Lung (tissue), 11 donors: ENCODE measurements at regions not wholly inside any gene's neighbourhood (a gene's known extent, or its start where the extent isn't known, plus 50 kb on each side); places are given as distances from the start of the nearest gene placed in this dataset.

ENCODE experiments used
- ATAC-seq: fragments of 200-7000 bp; cut with Tn5 transposase; one replicate; pipeline ENCODE4 v1.9.1; 2020; ENCODE audit warnings: moderate number of reproducible peaks; ENCODE audit not compliant: insufficient read depth, low FRiP score
- DNase-seq, 3 donors: peaks; one replicate each; pipeline ENCODE4 v3.0.0-alpha.2; 2013 to 2017
- H3K27ac ChIP-seq, 2 donors: one replicate each; pipeline ENCODE4 v1.5.1; 2013; ENCODE audit warnings: mild to moderate bottlenecking in 2 of 2, moderate library complexity in 2 of 2, control low read depth in 1 of 2, inconsistent platforms in 1 of 2, low read depth in 1 of 2, low read length in 1 of 2
- H3K27me3 ChIP-seq, 3 donors: one replicate each; pipeline ENCODE4 v1.5.1; 2013; ENCODE audit warnings: low read length in 2 of 3; ENCODE audit not compliant: control insufficient read depth in 3 of 3, insufficient read depth in 3 of 3
- H3K36me3 ChIP-seq, 4 donors: one replicate each; pipeline ENCODE4 v1.5.1; 2013; ENCODE audit warnings: low read length in 4 of 4, mild to moderate bottlenecking in 1 of 4, moderate library complexity in 1 of 4; ENCODE audit not compliant: control insufficient read depth in 4 of 4, insufficient read depth in 4 of 4
- H3K4me1 ChIP-seq, 5 donors: one replicate each; pipeline ENCODE4 v1.5.1; 2013; ENCODE audit warnings: low read length in 5 of 5, mild to moderate bottlenecking in 2 of 5, moderate library complexity in 1 of 5; ENCODE audit not compliant: control insufficient read depth in 5 of 5, insufficient read depth in 5 of 5
- H3K4me3 ChIP-seq: one replicate; pipeline ENCODE4 v1.5.1; 2013; ENCODE audit warnings: mild to moderate bottlenecking, control low read depth, moderate library complexity
- H3K9ac ChIP-seq, 2 donors: one replicate each; pipeline ENCODE4 v1.5.1; 2013; ENCODE audit warnings: low read length in 2 of 2, control low read depth in 1 of 2; ENCODE audit not compliant: insufficient read depth in 1 of 2
- H3K9me3 ChIP-seq, 4 donors: one replicate each; pipeline ENCODE4 v1.5.1; 2013; ENCODE audit warnings: low read length in 3 of 4, mild to moderate bottlenecking in 1 of 4, moderate library complexity in 1 of 4; ENCODE audit not compliant: control insufficient read depth in 4 of 4, insufficient read depth in 3 of 4
- CTCF ChIP-seq: IDR thresholded peaks from 2 replicates; pipeline ENCODE4 v1.5.1; 2012; ENCODE audit warnings: mild to moderate bottlenecking; ENCODE audit errors: control extremely low read depth, extremely low read depth
- WGBS, 2 donors: extraction: QIAGEN DNeasy Blood & Tissue Kit; methylation state at CpG; one replicate each; pipeline ENCODE4 v1.1.7; 2013; 5-methylcytosine and 5-hydroxymethylcytosine counted together
- donor health status: control.
- donor health status: control.
- donor health status: Bipolar disorder and iron deficiency.
- donor health status: healthy.
- donor health status: DM: yes; HTN: yes; CAD: no.

GRCh38 chr7:25329815-25330214 is 101.5 kb upstream of the NPVF start:
- 89 to 97% methylated on average over 2 of the region's 2 CpGs for WGBS, 2 donors
- H3K4me1 ChIP-seq, result peaks cover 0 to under 1% (median 0%) of the 10 kb centered on the region in 5 donors

GRCh38 chr7:25333296-25333928 is 105.1 kb upstream of the NPVF start:
- H3K27ac ChIP-seq, result no peak overlapping the region
- ATAC-seq, result no peak
- no peaks in the 10 kb centered on the region for H3K36me3 ChIP-seq
- no peak overlapping the region for H3K9ac ChIP-seq
- H3K27me3 ChIP-seq, result no peaks in the 10 kb centered on the region
- TF ChIP-seq CTCF, result no peak
- 86 to 89% methylated on average over 6 of the region's 6 CpGs for WGBS, 2 donors
- no peaks in the 10 kb centered on the region for H3K9me3 ChIP-seq
- no peak overlapping the region for H3K4me3 ChIP-seq
- H3K4me1 ChIP-seq, result peaks cover 0 to 6% (median 0%) of the 10 kb centered on the region in 5 donors
- peak in 2 of 3 donors; percentile 53 to 72 for DNase-seq

More at GRCh38 chr7:25329815-25330214, 101.5 kb upstream of the NPVF start:
- ATAC-seq (no peak), DNase-seq (no peak)
- no peaks in the 10 kb centered on the region for H3K36me3 ChIP-seq
- H3K9me3 ChIP-seq, result no peaks in the 10 kb centered on the region
- H3K27ac ChIP-seq, result no peak overlapping the region
- no peaks in the 10 kb centered on the region for H3K27me3 ChIP-seq
- H3K4me3 ChIP-seq, result no peak overlapping the region
- H3K9ac ChIP-seq, result no peak overlapping the region
- TF ChIP-seq CTCF, result no peak

GRCh38 chr7:25347360-25348066 is 119.2 kb upstream of the NPVF start:
- Histone ChIP-seq H3K4me1 (peaks cover 0 to 38% (median 5%) of the 10 kb centered on the region in 5 donors), H3K9me3 (no peaks in the 10 kb centered on the region), H3K27me3 (no peaks in the 10 kb centered on the region), H3K36me3 (no peaks in the 10 kb centered on the region), H3K9ac (peak overlapping the region in 1 of 2 donors; percentile 58), H3K27ac (no peak overlapping the region), H3K4me3 (no peak overlapping the region)
- 72 to 78% methylated on average over 4 of the region's 4 CpGs for WGBS, 2 donors
- DNase-seq, result peak in 2 of 3 donors; percentile 18 to 26
- no peak for ATAC-seq
- TF ChIP-seq CTCF, result no peak
